Mucosa of rectum (tissue), 2 donors: ENCODE measurements at regions not wholly inside any gene's neighbourhood (a gene's known extent, or its start where the extent isn't known, plus 50 kb on each side); places are given as distances from the start of the nearest gene placed in this dataset.

Experiments
- H3K27ac ChIP-seq, 2 donors: one replicate each; pipeline ENCODE4 v1.7.0; 2013; ENCODE audit warnings: inconsistent platforms in 2 of 2, low read depth in 2 of 2, low read length in 2 of 2
- H3K27me3 ChIP-seq, 2 donors: one replicate each; pipeline ENCODE4 v1.7.0; 2013; ENCODE audit warnings: low read length in 2 of 2; ENCODE audit not compliant: control insufficient read depth in 2 of 2, insufficient read depth in 2 of 2
- H3K36me3 ChIP-seq, 2 donors: one replicate each; pipeline ENCODE4 v1.7.0; 2013; ENCODE audit warnings: low read length in 2 of 2; ENCODE audit not compliant: control insufficient read depth in 2 of 2, insufficient read depth in 2 of 2
- H3K4me1 ChIP-seq, 2 donors: one replicate each; pipeline ENCODE4 v1.7.0; 2013; ENCODE audit warnings: low read length in 2 of 2, mild to moderate bottlenecking in 1 of 2; ENCODE audit not compliant: control insufficient read depth in 2 of 2, insufficient read depth in 2 of 2
- H3K4me3 ChIP-seq, 2 donors: one replicate each; pipeline ENCODE4 v1.7.0; 2013; ENCODE audit warnings: low read length in 2 of 2
- H3K9ac ChIP-seq, 2 donors: one replicate each; pipeline ENCODE4 v1.7.0; 2013; ENCODE audit warnings: low read length in 2 of 2, low read depth in 1 of 2, mild to moderate bottlenecking in 1 of 2
- H3K9me3 ChIP-seq, 2 donors: one replicate each; pipeline ENCODE4 v1.7.0; 2013; ENCODE audit warnings: low read length in 2 of 2; ENCODE audit not compliant: control insufficient read depth in 2 of 2
- donor health status: healthy.
- donor health status: Normal muscosa, but diverticular disease.

GRCh38 chr2:19225931-19226330 is 132.5 kb downstream of the OSR1 start:
- Histone ChIP-seq H3K9ac (no peak overlapping the region), H3K4me1 (no peaks in the 10 kb centered on the region), H3K9me3 (no peaks in the 10 kb centered on the region), H3K27me3 (no peaks in the 10 kb centered on the region), H3K4me3 (no peak overlapping the region), H3K36me3 (no peaks in the 10 kb centered on the region), H3K27ac (no peak overlapping the region)

- Histone ChIP-seq H3K4me3 (no peak overlapping the region), H3K27me3 (no peaks in the 10 kb centered on the region), H3K36me3 (no peaks in the 10 kb centered on the region), H3K27ac (no peak overlapping the region), H3K9me3 (no peaks in the 10 kb centered on the region), H3K4me1 (no peaks in the 10 kb centered on the region), H3K9ac (no peak overlapping the region)
These were observed 133.3 kb downstream of the OSR1 start for GRCh38 chr2:19225126-19225525.

- Histone ChIP-seq H3K27me3 (no peaks in the 10 kb centered on the region), H3K9me3 (no peaks in the 10 kb centered on the region), H3K27ac (no peak overlapping the region), H3K9ac (no peak overlapping the region), H3K36me3 (no peaks in the 10 kb centered on the region), H3K4me1 (no peaks in the 10 kb centered on the region), H3K4me3 (no peak overlapping the region)
These were observed 133.9 kb downstream of the OSR1 start for GRCh38 chr2:19224486-19224885.

GRCh38 chr2:19224011-19224410 is 134.4 kb downstream of the OSR1 start:
- no peaks in the 10 kb centered on the region for H3K9me3 ChIP-seq
- no peaks in the 10 kb centered on the region for H3K4me1 ChIP-seq
- no peak overlapping the region for H3K4me3 ChIP-seq
- H3K9ac ChIP-seq: no peak overlapping the region
- H3K36me3 ChIP-seq: no peaks in the 10 kb centered on the region
- H3K27me3 ChIP-seq: no peaks in the 10 kb centered on the region
- no peak overlapping the region for H3K27ac ChIP-seq

GRCh38 chr2:19219060-19219459 is 139.4 kb downstream of the OSR1 start:
- Histone ChIP-seq H3K27me3 (no peaks in the 10 kb centered on the region), H3K9ac (no peak overlapping the region), H3K4me1 (no peaks in the 10 kb centered on the region)

GRCh38 chr2:19218166-19218565 is 140.3 kb downstream of the OSR1 start:
- Histone ChIP-seq H3K9me3 (no peaks in the 10 kb centered on the region), H3K4me1 (no peaks in the 10 kb centered on the region), H3K4me3 (no peak overlapping the region), H3K27me3 (no peaks in the 10 kb centered on the region), H3K27ac (no peak overlapping the region), H3K36me3 (no peaks in the 10 kb centered on the region), H3K9ac (no peak overlapping the region)

More at GRCh38 chr2:19219060-19219459, 139.4 kb downstream of the OSR1 start:
- H3K27ac ChIP-seq: no peak overlapping the region
- H3K4me3 ChIP-seq: no peak overlapping the region
- H3K9me3 ChIP-seq: no peaks in the 10 kb centered on the region
- no peaks in the 10 kb centered on the region for H3K36me3 ChIP-seq

- Histone ChIP-seq H3K4me3 (no peak overlapping the region), H3K36me3 (no peaks in the 10 kb centered on the region), H3K9me3 (no peaks in the 10 kb centered on the region), H3K27ac (no peak overlapping the region), H3K4me1 (no peaks in the 10 kb centered on the region), H3K9ac (no peak overlapping the region), H3K27me3 (no peaks in the 10 kb centered on the region)
These were observed 141.5 kb downstream of the OSR1 start for GRCh38 chr2:19216676-19217602.

- Histone ChIP-seq H3K9ac (no peak overlapping the region), H3K4me1 (no peaks in the 10 kb centered on the region), H3K9me3 (no peaks in the 10 kb centered on the region), H3K27ac (no peak overlapping the region), H3K4me3 (no peak overlapping the region), H3K36me3 (no peaks in the 10 kb centered on the region), H3K27me3 (no peaks in the 10 kb centered on the region)
These were observed 142.2 kb downstream of the OSR1 start for GRCh38 chr2:19216238-19216637.

GRCh38 chr2:19214682-19215391 is 143.6 kb downstream of the OSR1 start:
- Histone ChIP-seq H3K4me1 (no peaks in the 10 kb centered on the region), H3K27me3 (no peaks in the 10 kb centered on the region), H3K4me3 (no peak overlapping the region), H3K9me3 (no peaks in the 10 kb centered on the region), H3K9ac (no peak overlapping the region), H3K36me3 (no peaks in the 10 kb centered on the region), H3K27ac (no peak overlapping the region)

GRCh38 chr2:19209575-19210341 is 148.7 kb downstream of the OSR1 start:
- no peaks in the 10 kb centered on the region for H3K4me1 ChIP-seq
- H3K27ac ChIP-seq: no peak overlapping the region
- no peaks in the 10 kb centered on the region for H3K9me3 ChIP-seq
- H3K9ac ChIP-seq: no peak overlapping the region
- no peaks in the 10 kb centered on the region for H3K27me3 ChIP-seq
- H3K36me3 ChIP-seq: no peaks in the 10 kb centered on the region
- H3K4me3 ChIP-seq: no peak overlapping the region
